GM21526 (cell line): ENCODE measurements at regions not wholly inside any gene's neighbourhood (a gene's known extent, or its start where the extent isn't known, plus 50 kb on each side); places are given as distances from the start of the nearest gene placed in this dataset.
"Not testable (repeated sequence)": the region's sequence is repeated elsewhere in the genome, so short reads cannot be mapped to it uniquely, and the experiment has no call there.

ENCODE experiments used
- ATAC-seq: cut with Tn5 transposase; IDR thresholded peaks from one replicate; pipeline ENCODE4 v1.9.1; 2021; ENCODE audit warnings: moderate library complexity; ENCODE audit not compliant: unreplicated experiment, low FRiP score

GRCh38 chr14:87644689-87645088 is 348.3 kb downstream of the GALC start:
- ATAC-seq: no peak

- no peak for ATAC-seq
Observed at GRCh38 chr14:87643005-87643404, 350.0 kb downstream of the GALC start.

- no peak for ATAC-seq
Observed at GRCh38 chr14:87640553-87640952, 352.4 kb downstream of the GALC start.

GRCh38 chr14:87638196-87638595 is 354.8 kb downstream of the GALC start:
- ATAC-seq: no peak

- ATAC-seq: no peak
Observed at GRCh38 chr14:87635442-87635841, 357.5 kb downstream of the GALC start.

- ATAC-seq: no peak
Observed at GRCh38 chr14:87632796-87633195, 360.2 kb downstream of the GALC start.

- no peak for ATAC-seq
Observed at GRCh38 chr14:87630846-87631245, 362.1 kb downstream of the GALC start.

GRCh38 chr14:87629788-87630187 is 363.2 kb downstream of the GALC start:
- no peak for ATAC-seq

GRCh38 chr14:87628780-87629179 is 364.2 kb downstream of the GALC start:
- no peak for ATAC-seq

- no peak for ATAC-seq
Observed at GRCh38 chr14:87628129-87628528, 364.9 kb downstream of the GALC start.

GRCh38 chr14:87626266-87626665 is 366.7 kb downstream of the GALC start:
- no peak for ATAC-seq

- no peak for ATAC-seq
Observed at GRCh38 chr14:87623616-87624015, 369.4 kb downstream of the GALC start.

GRCh38 chr14:87617079-87617478 is 375.9 kb downstream of the GALC start:
- no peak for ATAC-seq

GRCh38 chr14:87615822-87616679 is 376.9 kb downstream of the GALC start:
- no peak for ATAC-seq

- ATAC-seq: no peak
Observed at GRCh38 chr14:87615047-87615446, 377.9 kb downstream of the GALC start.

- ATAC-seq: no peak
Observed at GRCh38 chr14:87613881-87614280, 379.1 kb downstream of the GALC start.

- not testable (repeated sequence) for ATAC-seq
Observed at GRCh38 chr14:87607056-87607455, 385.9 kb downstream of the GALC start.

GRCh38 chr14:87601036-87601435 is 391.9 kb downstream of the GALC start:
- no peak for ATAC-seq

GRCh38 chr14:87600240-87600639 is 392.7 kb downstream of the GALC start:
- ATAC-seq: no peak

- no peak for ATAC-seq
Observed at GRCh38 chr14:87581298-87581697, 411.7 kb downstream of the GALC start.

- ATAC-seq: no peak
Observed at GRCh38 chr14:87579036-87579435, 413.9 kb downstream of the GALC start.

- ATAC-seq: no peak
Observed at GRCh38 chr14:87575378-87575777, 417.6 kb downstream of the GALC start.
